Liver (tissue), 8 donors: ENCODE measurements at regions not wholly inside any gene's neighbourhood (a gene's known extent, or its start where the extent isn't known, plus 50 kb on each side); places are given as distances from the start of the nearest gene placed in this dataset.

Experiments used
- DNase-seq: peaks from one replicate; pipeline ENCODE4 v3.0.0-alpha.2; 2017; ENCODE audit warnings: low spot score
- H3K27ac ChIP-seq, 2 donors: one replicate each; pipeline ENCODE4 v1.7.0; 2013; ENCODE audit warnings: inconsistent platforms in 2 of 2, low read length in 2 of 2, control low read depth in 1 of 2, low read depth in 1 of 2, mild to moderate bottlenecking in 1 of 2
- H3K27me3 ChIP-seq, 4 donors: one replicate each; pipeline versions ENCODE4 v1.6.1 to v1.7.0; 2013; ENCODE audit warnings: low read length in 3 of 4, inconsistent platforms in 1 of 4, mild to moderate bottlenecking in 1 of 4, moderate library complexity in 1 of 4; ENCODE audit not compliant: control insufficient read depth in 4 of 4, insufficient read depth in 4 of 4
- H3K36me3 ChIP-seq, 4 donors: one replicate each; pipeline versions ENCODE4 v1.6.1 to v1.7.0; 2013; ENCODE audit warnings: low read length in 3 of 4, mild to moderate bottlenecking in 3 of 4, low read depth in 1 of 4, moderate library complexity in 1 of 4; ENCODE audit not compliant: control insufficient read depth in 4 of 4, insufficient read depth in 3 of 4
- H3K4me1 ChIP-seq, 4 donors: one replicate each; pipeline versions ENCODE4 v1.6.1 to v1.7.0; 2013; ENCODE audit warnings: low read length in 3 of 4, mild to moderate bottlenecking in 3 of 4, moderate library complexity in 1 of 4; ENCODE audit not compliant: control insufficient read depth in 4 of 4, insufficient read depth in 4 of 4
- H3K4me3 ChIP-seq, 3 donors: one replicate each; pipeline versions ENCODE4 v1.6.1 to v1.7.0; 2013; ENCODE audit warnings: low read length in 3 of 3, control low read depth in 1 of 3, low read depth in 1 of 3, mild to moderate bottlenecking in 1 of 3
- H3K9ac ChIP-seq, 2 donors: one replicate each; pipeline ENCODE4 v1.7.0; 2013; ENCODE audit warnings: low read length in 2 of 2, mild to moderate bottlenecking in 2 of 2, moderate library complexity in 2 of 2, control low read depth in 1 of 2, low read depth in 1 of 2
- H3K9me3 ChIP-seq, 4 donors: one replicate each; pipeline versions ENCODE4 v1.6.1 to v1.7.0; 2013; ENCODE audit warnings: low read length in 3 of 4; ENCODE audit not compliant: control insufficient read depth in 4 of 4
- CTCF ChIP-seq: fragments of 150-350 bp; IDR thresholded peaks from 2 replicates; pipeline ENCODE4 v1.5.1; 2017; ENCODE audit warnings: improper control_type of control experiment, low read depth, low read length; ENCODE audit not compliant: missing input control
- EGR1 ChIP-seq, 2 donors: IDR thresholded peaks; 2 replicates each; pipeline ENCODE4 v1.6.1; 2016 to 2018; ENCODE audit warnings: antibody characterized with exemption in 2 of 2, low read depth in 2 of 2
- FOXA1 ChIP-seq: IDR thresholded peaks from 2 replicates; pipeline ENCODE4 v1.6.1; 2016; ENCODE audit warnings: antibody characterized with exemption
- FOXA2 ChIP-seq: IDR thresholded peaks from 2 replicates; pipeline ENCODE4 v1.6.1; 2016; ENCODE audit warnings: antibody characterized with exemption
- GABPA ChIP-seq, 2 donors: IDR thresholded peaks in 1 of 2; conservative IDR thresholded peaks in 1 of 2; 2 replicates each; pipeline ENCODE4 v1.6.1; 2016; ENCODE audit warnings: antibody characterized with exemption in 2 of 2, mild to moderate bottlenecking in 1 of 2, moderate library complexity in 1 of 2
- HNF4A ChIP-seq, 2 donors: conservative IDR thresholded peaks; 2 replicates each; pipeline ENCODE4 v1.6.1; 2016; ENCODE audit warnings: antibody characterized with exemption in 2 of 2, mild to moderate bottlenecking in 2 of 2
- HNF4G ChIP-seq: IDR thresholded peaks from 2 replicates; pipeline ENCODE4 v1.6.1; 2016; ENCODE audit warnings: antibody characterized with exemption
- JUND ChIP-seq, 2 donors: IDR thresholded peaks; 2 replicates each; pipeline ENCODE4 v1.6.1; 2016; ENCODE audit warnings: antibody characterized with exemption in 2 of 2
- NR2F2 ChIP-seq: IDR thresholded peaks from 2 replicates; pipeline ENCODE4 v1.6.1; 2016; ENCODE audit warnings: antibody characterized with exemption
- RAD21 ChIP-seq, 2 donors: IDR thresholded peaks; 2 replicates each; pipeline ENCODE4 v1.6.1; 2016; ENCODE audit warnings: antibody characterized with exemption in 2 of 2, mild to moderate bottlenecking in 2 of 2
- REST ChIP-seq: IDR thresholded peaks from 2 replicates; pipeline ENCODE4 v1.6.1; 2016; ENCODE audit warnings: antibody characterized with exemption, mild to moderate bottlenecking
- RXRA ChIP-seq, 2 donors: IDR thresholded peaks; 2 replicates each; pipeline ENCODE4 v1.6.1; 2017 to 2018; ENCODE audit warnings: antibody characterized with exemption in 2 of 2, mild to moderate bottlenecking in 1 of 2
- SP1 ChIP-seq: IDR thresholded peaks from 2 replicates; pipeline ENCODE4 v1.6.1; 2018; ENCODE audit warnings: antibody characterized with exemption, mild to moderate bottlenecking
- TAF1 ChIP-seq: conservative IDR thresholded peaks from 2 replicates; pipeline ENCODE4 v1.6.1; 2016; ENCODE audit warnings: antibody characterized with exemption, mild to moderate bottlenecking
- YY1 ChIP-seq: IDR thresholded peaks from 2 replicates; pipeline ENCODE4 v1.6.1; 2016; ENCODE audit warnings: antibody characterized with exemption, mild to moderate bottlenecking
- WGBS: extraction: QIAGEN DNeasy Blood & Tissue Kit; methylation state at CpG from one replicate; pipeline ENCODE4 v1.1.7; 2013; 5-methylcytosine and 5-hydroxymethylcytosine counted together
- TF ChIP-seq, protein P1 (sequence below): IDR thresholded peaks from 2 replicates; pipeline ENCODE4 v1.6.1; 2016; ENCODE audit warnings: antibody characterized with exemption
- TF ChIP-seq, protein P2 (sequence below): IDR thresholded peaks from 2 replicates; pipeline ENCODE4 v1.6.1; 2016; ENCODE audit warnings: antibody characterized with exemption
- TF ChIP-seq, protein P3 (sequence below): IDR thresholded peaks from 2 replicates; pipeline ENCODE4 v1.6.1; 2016; ENCODE audit warnings: antibody characterized with exemption
- donor health status: healthy.
- donor health status: healthy.
- donor health status: healthy.
- donor health status: healthy.
- donor health status: healthy.

DNA sequence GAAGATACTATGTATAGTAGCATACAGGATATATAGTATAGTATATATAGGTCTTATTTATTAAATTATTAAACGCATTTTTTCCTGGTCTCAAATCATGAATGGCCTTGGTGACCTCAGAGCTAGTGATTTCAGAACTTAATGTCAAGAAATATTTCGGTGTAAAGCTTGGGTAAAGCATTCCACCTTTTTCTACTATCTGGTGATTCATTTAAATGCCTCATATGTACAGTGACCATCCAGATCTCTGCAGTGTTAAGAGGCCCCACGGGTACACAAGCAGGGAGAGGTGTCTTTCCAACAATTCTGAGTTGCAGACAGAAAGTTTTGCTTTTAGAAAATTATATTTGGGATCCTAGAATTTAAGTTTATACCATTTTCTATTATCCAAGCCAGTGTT lies 626.5 kb downstream of the PTPRC start:
- no peak overlapping the region for H3K4me3 ChIP-seq
- H3K36me3 ChIP-seq = no peaks in the 10 kb centered on the region
- WGBS = 78% methylated on average over 3 of the region's 3 CpGs
- H3K4me1 ChIP-seq = no peaks in the 10 kb centered on the region
- no peaks in the 10 kb centered on the region for H3K9me3 ChIP-seq
- TF ChIP-seq NR2F2 (no peak), YY1 (no peak), RXRA (IDR thresholded peaks at IDR 0.05) (no peak), EGR1 (IDR thresholded peaks at IDR 0.05; ENCODE audit: low read depth in 2 of 2) (no peak), HNF4A (conservative IDR thresholded peaks at IDR 0.05) (no peak), GABPA (IDR thresholded peaks at IDR 0.05 in 1 of 2, conservative IDR thresholded peaks at IDR 0.05 in 1 of 2) (no peak), RAD21 (IDR thresholded peaks at IDR 0.05) (no peak), HNF4G (no peak), CTCF (no peak), TAF1 (no peak), SP1 (no peak), FOXA1 (no peak), JUND (IDR thresholded peaks at IDR 0.05) (no peak)
- TF ChIP-seq, protein P1, sequence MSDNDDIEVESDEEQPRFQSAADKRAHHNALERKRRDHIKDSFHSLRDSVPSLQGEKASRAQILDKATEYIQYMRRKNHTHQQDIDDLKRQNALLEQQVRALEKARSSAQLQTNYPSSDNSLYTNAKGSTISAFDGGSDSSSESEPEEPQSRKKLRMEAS = no peak
- DNase-seq = no peak
- no peak overlapping the region for H3K9ac ChIP-seq
- no peaks in the 10 kb centered on the region for H3K27me3 ChIP-seq
- no peak overlapping the region for H3K27ac ChIP-seq

GRCh38 chr1:199269241-199269640 lies 630.4 kb downstream of the PTPRC start:
- H3K9ac ChIP-seq = no peak overlapping the region
- no peaks in the 10 kb centered on the region for H3K4me1 ChIP-seq
- no peak overlapping the region for H3K27ac ChIP-seq
- no peaks in the 10 kb centered on the region for H3K36me3 ChIP-seq
- whole genome bisulfite sequencing = 91% methylated on average over 3 of the region's 3 CpGs
- DNase-seq = no peak
- H3K4me3 ChIP-seq = no peak overlapping the region
- no peaks in the 10 kb centered on the region for H3K27me3 ChIP-seq
- H3K9me3 ChIP-seq = no peaks in the 10 kb centered on the region
- TF ChIP-seq RXRA (IDR thresholded peaks at IDR 0.05) (no peak), EGR1 (IDR thresholded peaks at IDR 0.05; ENCODE audit: low read depth in 2 of 2) (no peak), REST (no peak), GABPA (IDR thresholded peaks at IDR 0.05 in 1 of 2, conservative IDR thresholded peaks at IDR 0.05 in 1 of 2) (no peak), FOXA1 (no peak), TAF1 (no peak), SP1 (no peak), CTCF (no peak), HNF4A (conservative IDR thresholded peaks at IDR 0.05) (no peak), YY1 (no peak), FOXA2 (no peak), RAD21 (IDR thresholded peaks at IDR 0.05) (no peak), JUND (IDR thresholded peaks at IDR 0.05) (no peak), HNF4G (no peak), NR2F2 (no peak)
- TF ChIP-seq, protein P1 = no peak
- TF ChIP-seq, protein P2, sequence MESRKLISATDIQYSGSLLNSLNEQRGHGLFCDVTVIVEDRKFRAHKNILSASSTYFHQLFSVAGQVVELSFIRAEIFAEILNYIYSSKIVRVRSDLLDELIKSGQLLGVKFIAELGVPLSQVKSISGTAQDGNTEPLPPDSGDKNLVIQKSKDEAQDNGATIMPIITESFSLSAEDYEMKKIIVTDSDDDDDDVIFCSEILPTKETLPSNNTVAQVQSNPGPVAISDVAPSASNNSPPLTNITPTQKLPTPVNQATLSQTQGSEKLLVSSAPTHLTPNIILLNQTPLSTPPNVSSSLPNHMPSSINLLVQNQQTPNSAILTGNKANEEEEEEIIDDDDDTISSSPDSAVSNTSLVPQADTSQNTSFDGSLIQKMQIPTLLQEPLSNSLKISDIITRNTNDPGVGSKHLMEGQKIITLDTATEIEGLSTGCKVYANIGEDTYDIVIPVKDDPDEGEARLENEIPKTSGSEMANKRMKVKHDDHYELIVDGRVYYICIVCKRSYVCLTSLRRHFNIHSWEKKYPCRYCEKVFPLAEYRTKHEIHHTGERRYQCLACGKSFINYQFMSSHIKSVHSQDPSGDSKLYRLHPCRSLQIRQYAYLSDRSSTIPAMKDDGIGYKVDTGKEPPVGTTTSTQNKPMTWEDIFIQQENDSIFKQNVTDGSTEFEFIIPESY = no peak
- TF ChIP-seq, protein P3, sequence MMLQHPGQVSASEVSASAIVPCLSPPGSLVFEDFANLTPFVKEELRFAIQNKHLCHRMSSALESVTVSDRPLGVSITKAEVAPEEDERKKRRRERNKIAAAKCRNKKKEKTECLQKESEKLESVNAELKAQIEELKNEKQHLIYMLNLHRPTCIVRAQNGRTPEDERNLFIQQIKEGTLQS = no peak
